ENCODE measurements at regions not wholly inside any gene's neighbourhood (a gene's known extent, or its start where the extent isn't known, plus 50 kb on each side); places are given as distances from the start of the nearest gene placed in this dataset.

DNA sequence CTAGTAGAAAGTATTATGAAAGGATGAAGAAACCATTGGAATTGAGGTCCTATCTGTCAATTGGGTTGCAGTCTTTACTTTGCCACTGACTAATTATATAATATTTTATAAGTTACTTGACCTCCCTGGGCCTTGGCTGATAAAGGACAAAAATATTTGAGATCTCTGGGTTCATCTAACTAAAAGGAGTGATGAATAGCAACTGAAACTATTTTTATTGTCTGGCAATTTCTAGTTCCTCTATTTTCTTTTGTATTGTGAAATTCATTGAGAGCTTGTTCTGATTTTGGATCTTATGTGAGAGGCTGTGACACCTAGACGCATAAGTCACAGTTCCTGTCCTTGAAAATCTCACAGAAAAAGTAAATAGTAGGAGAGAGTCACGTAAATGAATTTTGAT, 415.7 kb upstream of the ATP2B1 start:
- Histone ChIP-seq H3K36me3 (no peaks in the 10 kb centered on the region), H3K27ac (no peak overlapping the region), H3K9me3 (peaks cover 4 to 20% of the 10 kb centered on the region in 2 donors), H3K4me1 (no peaks in the 10 kb centered on the region), H3K4me3 (no peak overlapping the region), H3K27me3 (no peaks in the 10 kb centered on the region)
- DNase-seq: no peak
- TF ChIP-seq, protein P1, sequence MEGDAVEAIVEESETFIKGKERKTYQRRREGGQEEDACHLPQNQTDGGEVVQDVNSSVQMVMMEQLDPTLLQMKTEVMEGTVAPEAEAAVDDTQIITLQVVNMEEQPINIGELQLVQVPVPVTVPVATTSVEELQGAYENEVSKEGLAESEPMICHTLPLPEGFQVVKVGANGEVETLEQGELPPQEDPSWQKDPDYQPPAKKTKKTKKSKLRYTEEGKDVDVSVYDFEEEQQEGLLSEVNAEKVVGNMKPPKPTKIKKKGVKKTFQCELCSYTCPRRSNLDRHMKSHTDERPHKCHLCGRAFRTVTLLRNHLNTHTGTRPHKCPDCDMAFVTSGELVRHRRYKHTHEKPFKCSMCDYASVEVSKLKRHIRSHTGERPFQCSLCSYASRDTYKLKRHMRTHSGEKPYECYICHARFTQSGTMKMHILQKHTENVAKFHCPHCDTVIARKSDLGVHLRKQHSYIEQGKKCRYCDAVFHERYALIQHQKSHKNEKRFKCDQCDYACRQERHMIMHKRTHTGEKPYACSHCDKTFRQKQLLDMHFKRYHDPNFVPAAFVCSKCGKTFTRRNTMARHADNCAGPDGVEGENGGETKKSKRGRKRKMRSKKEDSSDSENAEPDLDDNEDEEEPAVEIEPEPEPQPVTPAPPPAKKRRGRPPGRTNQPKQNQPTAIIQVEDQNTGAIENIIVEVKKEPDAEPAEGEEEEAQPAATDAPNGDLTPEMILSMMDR (IDR thresholded peaks at IDR 0.05): no peak
- intact Hi-C loops (cut with DNase I): no loop called here
- no peak for ATAC-seq

DNA sequence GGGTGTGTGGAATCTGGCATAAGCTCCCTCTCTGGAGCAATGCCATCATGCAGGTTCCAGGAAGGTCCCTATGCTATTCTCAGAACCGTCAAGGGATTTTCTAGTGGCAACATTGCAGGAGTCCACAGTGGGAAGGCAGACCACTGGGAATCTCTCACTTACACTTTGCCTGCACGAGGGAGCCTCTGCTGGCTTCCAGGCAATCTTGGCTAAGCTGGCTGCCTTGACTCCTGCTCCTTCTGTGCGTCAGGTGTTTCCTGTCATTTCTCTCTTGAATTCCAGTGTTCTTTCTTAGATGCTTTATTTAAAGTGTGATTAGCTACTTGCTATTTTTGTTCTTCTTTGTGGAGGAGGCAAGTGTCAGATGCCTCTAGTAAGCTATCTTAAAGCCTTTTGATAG, 414.0 kb upstream of the ATP2B1 start:
- Histone ChIP-seq H3K4me3 (no peak overlapping the region), H3K27me3 (no peaks in the 10 kb centered on the region), H3K9me3 (peaks cover 5 to 28% of the 10 kb centered on the region in 2 donors), H3K27ac (no peak overlapping the region), H3K4me1 (no peaks in the 10 kb centered on the region), H3K36me3 (no peaks in the 10 kb centered on the region)
- no peak for ATAC-seq
- intact Hi-C loops (cut with DNase I): no loop called here
- TF ChIP-seq, protein P1 (IDR thresholded peaks at IDR 0.05): no peak
- DNase-seq: no peak

DNA sequence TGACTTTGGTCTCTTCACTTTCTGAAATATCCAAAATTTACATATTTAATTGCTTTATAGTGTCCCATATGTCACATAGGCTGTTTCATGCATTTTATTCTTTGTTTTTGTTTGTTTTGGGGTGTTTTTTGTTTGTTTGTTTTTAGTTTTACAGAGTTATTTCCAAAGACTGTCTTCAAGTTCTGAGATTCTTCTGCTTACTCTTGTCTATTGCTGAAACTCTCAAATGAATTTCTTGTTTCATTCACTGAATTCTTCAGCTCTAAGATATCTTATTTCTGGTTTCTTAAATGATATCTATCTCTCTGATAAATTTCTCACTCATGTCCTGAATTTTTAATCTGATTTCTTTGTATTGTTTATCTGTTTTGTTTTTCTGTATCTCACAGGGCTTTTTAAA, 412.0 kb upstream of the ATP2B1 start:
- Histone ChIP-seq H3K27ac (no peak overlapping the region), H3K4me3 (no peak overlapping the region), H3K27me3 (no peaks in the 10 kb centered on the region), H3K4me1 (no peaks in the 10 kb centered on the region), H3K36me3 (no peaks in the 10 kb centered on the region), H3K9me3 (peaks cover 5 to 32% of the 10 kb centered on the region in 2 donors)
- DNase-seq (no peak), ATAC-seq (no peak)
- intact Hi-C loops (cut with DNase I): no loop called here
- TF ChIP-seq, protein P1 (IDR thresholded peaks at IDR 0.05): no peak

DNA sequence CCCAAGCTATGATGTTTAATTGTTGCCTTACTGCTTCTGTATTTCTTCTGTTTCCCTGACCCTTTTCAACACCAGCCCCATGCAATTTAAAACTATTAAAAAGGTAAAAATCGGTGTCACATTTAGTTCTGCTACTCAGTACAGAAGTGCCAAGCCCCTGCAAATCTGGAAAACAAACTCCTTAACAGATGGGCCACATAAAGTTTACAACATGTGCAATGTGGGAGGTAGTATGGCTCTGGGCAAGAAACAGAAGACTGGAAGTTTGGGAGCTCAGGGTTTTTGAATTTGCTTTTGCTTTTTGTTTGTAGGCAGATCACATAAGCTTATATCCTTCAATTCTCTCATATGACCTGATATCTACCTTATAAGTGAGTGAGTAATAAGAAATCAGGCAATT, 404.0 kb upstream of the ATP2B1 start:
- no peak overlapping the region for H3K4me3 ChIP-seq
- TF ChIP-seq, protein P1 (IDR thresholded peaks at IDR 0.05): no peak
- H3K27ac ChIP-seq: no peak overlapping the region
- ATAC-seq (no peak), DNase-seq (no peak)
- intact Hi-C loops (cut with DNase I): no loop called here
- H3K9me3 ChIP-seq: peaks cover 0 to 4% of the 10 kb centered on the region in 2 donors
- no peaks in the 10 kb centered on the region for H3K4me1 ChIP-seq
- no peaks in the 10 kb centered on the region for H3K36me3 ChIP-seq
- no peaks in the 10 kb centered on the region for H3K27me3 ChIP-seq

DNA sequence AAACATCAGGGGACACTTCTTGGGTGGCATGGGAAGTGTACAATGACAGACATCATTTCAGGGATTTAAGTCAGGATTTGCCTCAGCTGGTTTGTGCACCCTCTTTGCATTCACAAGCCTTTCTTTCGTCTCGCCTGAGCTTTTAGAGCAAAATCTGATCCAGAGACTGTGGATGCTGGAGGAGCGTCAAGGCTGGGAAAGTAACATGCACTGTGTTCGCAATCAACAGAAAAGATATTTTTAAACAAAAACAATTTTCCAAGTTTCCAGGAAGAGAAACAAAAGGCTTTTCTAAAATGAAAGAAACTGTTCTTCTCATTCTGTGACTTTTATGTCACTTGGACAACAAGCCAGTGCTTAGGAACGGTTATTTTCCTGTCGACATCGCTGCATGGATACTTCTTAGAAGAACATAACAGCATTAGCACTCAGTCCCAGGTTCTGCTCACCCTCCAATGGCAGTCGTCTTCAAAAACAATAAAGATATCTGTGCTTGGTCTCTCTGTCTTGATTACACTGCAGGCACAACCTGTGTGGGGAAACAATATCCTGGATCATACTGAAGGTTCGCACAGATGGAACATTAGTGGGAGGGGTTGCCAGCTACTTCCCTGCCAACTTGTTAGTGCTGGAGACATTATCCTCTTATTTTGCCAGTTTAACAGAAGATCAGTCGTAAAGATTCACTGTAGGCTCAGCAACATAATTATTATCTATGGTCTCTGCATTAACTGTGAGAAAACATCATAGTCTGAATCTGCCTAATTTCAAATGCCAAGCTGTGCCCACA, 403.3 kb upstream of the ATP2B1 start:
- H3K9me3 ChIP-seq: no peaks in the 10 kb centered on the region
- no peaks in the 10 kb centered on the region for H3K27me3 ChIP-seq
- TF ChIP-seq, protein P1 (IDR thresholded peaks at IDR 0.05): no peak
- intact Hi-C loops (cut with DNase I): no loop called here
- no peaks in the 10 kb centered on the region for H3K36me3 ChIP-seq
- H3K4me1 ChIP-seq: no peaks in the 10 kb centered on the region
- H3K4me3 ChIP-seq: no peak overlapping the region
- ATAC-seq (no peak), DNase-seq (no peak)
- H3K27ac ChIP-seq: no peak overlapping the region

Measured in left lung (tissue), 4 donors.